K562 (cell line): ENCODE measurements at regions not wholly inside any gene's neighbourhood (a gene's known extent, or its start where the extent isn't known, plus 50 kb on each side); places are given as distances from the start of the nearest gene placed in this dataset.

Source experiments
- ATAC-seq: fragments of 200-7000 bp; cut with Tn5 transposase; 3 replicates; pipeline ENCODE4 v1.9.1; 2020; ENCODE audit warnings: moderate library complexity
- BruUV-seq: library from RNA; stranded (reverse); fragments of 400-500 nt; replicated peaks from 2 replicates; lab custom pipeline; 2021; lab: Mats Ljungman, UMichigan
- CTCF ChIA-PET: fragments of 300-600 bp; formaldehyde crosslinking; extraction: SDS; loops from one replicate; lab custom pipeline; 2021; ENCODE audit warnings: low intra/inter-chr PET ratio; lab: Yijun Ruan, JAX
- POLR2A ChIA-PET: fragments of 300-600, 350-650 bp; sonication (Branson Sonifier 250); formaldehyde crosslinking; extraction: SDS; loops from one replicate; lab custom pipeline; 2021; ENCODE audit warnings: antibody characterized with exemption, inconsistent platforms; lab: Yijun Ruan, JAX
- DNase-seq, 4 experiments: peaks; one replicate each; pipeline versions ENCODE4 v3.0.0 to v3.0.0-alpha.2; 2011 to 2018; ENCODE audit warnings: low spot score in 3 of 4, mixed read lengths in 3 of 4; ENCODE audit errors: extremely low read depth in 1 of 4
- FAIRE-seq: peaks from 2 replicates; lab custom pipeline; 2011; peaks lifted over from hg19 to GRCh38; lab: Jason Lieb, UNC
- H2AFZ ChIP-seq: 2 replicates; pipeline ENCODE4 v1.6.0; 2011; ENCODE audit warnings: low read depth, low read length, control low read depth, inconsistent platforms
- H3K27ac ChIP-seq: fragments of 200-600 bp; 3 replicates; pipeline ENCODE4 v1.8.0; 2011; ENCODE audit warnings: low read depth, mild to moderate bottlenecking, control low read depth, inconsistent platforms, low read length, moderate library complexity, mixed read lengths; ENCODE audit errors: extremely low read depth
- H3K27me3 ChIP-seq, 2 experiments: fragments of 300-600 bp in 1 of 2; 2 replicates in 1 of 2; 3 replicates in 1 of 2; pipeline versions ENCODE4 v1.6.0 to v1.8.0; 2011; ENCODE audit warnings: inconsistent platforms in 2 of 2, low read length in 2 of 2, mild to moderate bottlenecking in 1 of 2, mixed read lengths in 1 of 2, moderate library complexity in 1 of 2; ENCODE audit not compliant: control insufficient read depth in 2 of 2, insufficient read depth in 2 of 2
- H3K36me3 ChIP-seq: fragments of 300-600 bp; 3 replicates; pipeline ENCODE4 v1.8.0; 2011; ENCODE audit warnings: mild to moderate bottlenecking, low read length, inconsistent platforms; ENCODE audit not compliant: control insufficient read depth, insufficient read depth
- H3K4me1 ChIP-seq, 2 experiments: fragments of 200-600 bp in 1 of 2; replicated peaks in 1 of 2; 2 replicates in 1 of 2; 3 replicates in 1 of 2; pipeline versions ENCODE4 v1.5.1 to v1.8.0; 2011; ENCODE audit warnings: inconsistent platforms in 2 of 2, low read length in 2 of 2, mild to moderate bottlenecking in 1 of 2, mixed read lengths in 1 of 2, moderate library complexity in 1 of 2; ENCODE audit not compliant: control insufficient read depth in 2 of 2, insufficient read depth in 2 of 2
- H3K4me2 ChIP-seq: 2 replicates; pipeline ENCODE4 v1.6.1; 2011; ENCODE audit warnings: low read length, control low read depth, inconsistent platforms, mixed read lengths; ENCODE audit not compliant: insufficient read depth
- H3K4me3 ChIP-seq: fragments of 200-600 bp; sonication (generic), shearing (Covaris generic); 2 replicates; pipeline ENCODE4 v1.5.1; 2016; ENCODE audit warnings: control low read depth, inconsistent platforms
- H3K79me2 ChIP-seq: fragments of 200-600 bp; 3 replicates; pipeline ENCODE4 v1.8.0; 2011; ENCODE audit warnings: low read length, inconsistent platforms; ENCODE audit not compliant: control insufficient read depth, insufficient read depth
- H3K9ac ChIP-seq, 2 experiments: 2 replicates each; pipeline versions ENCODE4 v1.6.0 to v1.6.1; 2011; ENCODE audit warnings: low read depth in 2 of 2, low read length in 2 of 2, control low read depth in 1 of 2, inconsistent platforms in 1 of 2, mild to moderate bottlenecking in 1 of 2, mixed read lengths in 1 of 2; ENCODE audit not compliant: insufficient read depth in 1 of 2
- H3K9me1 ChIP-seq: one replicate; pipeline ENCODE4 v1.6.0; 2011; ENCODE audit warnings: inconsistent platforms, mild to moderate bottlenecking, low read length, moderate library complexity; ENCODE audit not compliant: control insufficient read depth, insufficient read depth
- H3K9me3 ChIP-seq: replicated peaks from 2 replicates; pipeline ENCODE4 v1.5.1; 2011; ENCODE audit warnings: low read depth, low read length, inconsistent platforms; ENCODE audit not compliant: control insufficient read depth, insufficient read depth
- H4K20me1 ChIP-seq: replicated peaks from 2 replicates; pipeline ENCODE4 v1.6.1; 2011; ENCODE audit warnings: low read length, inconsistent platforms, mixed read lengths; ENCODE audit not compliant: control insufficient read depth, insufficient read depth
- CHD2 ChIP-seq: IDR thresholded peaks from 2 replicates; pipeline ENCODE4 v1.6.1; 2011; ENCODE audit warnings: low read depth, low read length
- CLOCK ChIP-seq: fragments of 250-450 bp; sonication (Bioruptor Pico); IDR thresholded peaks from 2 replicates; pipeline ENCODE4 v1.4.0; 2020; ENCODE audit warnings: mild to moderate bottlenecking, moderate library complexity, borderline replicate concordance
- CREB3 ChIP-seq: fragments of 450-650 bp; conservative IDR thresholded peaks from 2 replicates; pipeline ENCODE4 v1.6.1; 2016; ENCODE audit warnings: missing genetic modification characterization, low read depth, mild to moderate bottlenecking, missing compliant biosample characterization, moderate library complexity
- ELF2 ChIP-seq: fragments of 250-450 bp; sonication (Bioruptor Pico); IDR thresholded peaks from 2 replicates; pipeline ENCODE4 v1.5.0; 2021; ENCODE audit warnings: mild to moderate bottlenecking
- EP400 ChIP-seq: fragments of 450-650 bp; IDR thresholded peaks from 2 replicates; pipeline ENCODE4 v1.6.1; 2017; ENCODE audit warnings: antibody characterized with exemption, mild to moderate bottlenecking, moderate library complexity
- MTF1 ChIP-seq: fragments of 250-450 bp; sonication (Bioruptor Pico); IDR thresholded peaks from 2 replicates; pipeline ENCODE4 v1.9.0; 2021; ENCODE audit warnings: moderate library complexity, mild to moderate bottlenecking, inconsistent platforms, borderline replicate concordance
- PCBP1 ChIP-seq: fragments of 200-400 bp; formaldehyde crosslinking; IDR thresholded peaks from 2 replicates; pipeline ENCODE4 v1.6.1; 2018; ENCODE audit warnings: mild to moderate bottlenecking, low read depth, low read length; ENCODE audit not compliant: poor library complexity, severe bottlenecking
- SRF ChIP-seq, 2 experiments: fragments of 250-450, 450-650 bp in 1 of 2; sonication (Bioruptor Pico) in 1 of 2; sonication (generic) in 1 of 2; formaldehyde crosslinking; IDR thresholded peaks; 2 replicates each; pipeline versions ENCODE4 v1.5.0 to v1.5.1; 2020 to 2022; ENCODE audit warnings: mild to moderate bottlenecking in 1 of 2, missing genetic modification reagents in 1 of 2
- SRSF9 ChIP-seq: fragments of 200-400 bp; formaldehyde crosslinking; IDR thresholded peaks from 2 replicates; pipeline ENCODE4 v1.6.1; 2017; ENCODE audit warnings: low read depth, low read length, borderline replicate concordance
- ZNF395 ChIP-seq: fragments of 200-800 bp; sonication (Bioruptor generic); IDR thresholded peaks from 2 replicates; pipeline ENCODE4 v1.6.1; 2017; ENCODE audit warnings: missing genetic modification characterization, missing compliant biosample characterization
- WGBS: fragments of 100-300 bp; shearing (Covaris generic); methylation state at CpG from one replicate; pipeline ENCODE4 v1.1.6; 2016; ENCODE audit warnings: low coverage, mixed read lengths; ENCODE audit not compliant: insufficient coverage; ENCODE audit errors: missing lambda C conversion rate; 5-methylcytosine and 5-hydroxymethylcytosine counted together
- in situ Hi-C: fragments of 300-500 bp; cut with MboI; formaldehyde crosslinking; loops from 4 replicates; pipeline ENCODE4 v1.15.0; 2018; ENCODE audit warnings: inconsistent platforms, mixed read lengths
- intact Hi-C: fragments of 100-400 bp; cut with micrococcal nuclease; formaldehyde crosslinking; loops from 2 replicates; pipeline ENCODE4 v1.14.2; 2022

- no peak overlapping the region for H3K4me2 ChIP-seq
- CTCF ChIA-PET, result no interaction called here
- no peaks in the 10 kb centered on the region for H4K20me1 ChIP-seq
- no peaks in the 10 kb centered on the region for H3K4me1 ChIP-seq
- H3K27ac ChIP-seq, result no peak overlapping the region
- no peak for TF ChIP-seq CHD2
- TF ChIP-seq SRSF9, result no peak
- TF ChIP-seq ELF2 (CRISPR knock-in tag), result no peak
- no peak for TF ChIP-seq SRF (CRISPR knock-in tag; IDR thresholded peaks at IDR 0.05)
- no peaks in the 10 kb centered on the region for H3K79me2 ChIP-seq
- H3K9me3 ChIP-seq, result no peaks in the 10 kb centered on the region
- WGBS, result 5% methylated on average over 1 of the region's 1 CpG
- ATAC-seq (no peak), FAIRE-seq (no peak), DNase-seq (no peak)
- H3K9ac ChIP-seq, result no peak overlapping the region
- H3K4me3 ChIP-seq, result no peak overlapping the region
- no peaks in the 10 kb centered on the region for H3K9me1 ChIP-seq
- in situ Hi-C loops (no loop called here), intact Hi-C loops (loop anchor here (5.0 kb wide), 1 partner anchor 134 kb away; no protein-coding TSS in a partner anchor)
- no TSS peak for BruUV-seq
- POLR2A ChIA-PET, result no interaction called here
- H2AFZ ChIP-seq, result no peak overlapping the region
- H3K27me3 ChIP-seq, result peaks cover 0 to 5% of the 10 kb centered on the region in 2 experiments; a peak in 1 of 5 replicates
- no peaks in the 10 kb centered on the region for H3K36me3 ChIP-seq
These were observed 84.5 kb upstream of the RBBP8 start for GRCh38 chr18:22848615-22849014.

- POLR2A ChIA-PET, result interaction anchor here (0.8 kb wide), 2 partner anchors 9 to 174 kb away, joined by 3 read pairs; no protein-coding TSS in a partner anchor
- H3K9me1 ChIP-seq, result no peaks in the 10 kb centered on the region
- DNase-seq (no peak), ATAC-seq (no peak), FAIRE-seq (no peak)
- H3K79me2 ChIP-seq, result no peaks in the 10 kb centered on the region
- intact Hi-C loops, result no loop called here
- H3K4me3 ChIP-seq, result no peak overlapping the region
- no peaks in the 10 kb centered on the region for H3K9me3 ChIP-seq
- H4K20me1 ChIP-seq, result no peaks in the 10 kb centered on the region
- H3K9ac ChIP-seq, result no peak overlapping the region
- no peak overlapping the region for H3K27ac ChIP-seq
- no peak for TF ChIP-seq CREB3 (tag)
- TF ChIP-seq EP400, result no peak
- no peak for TF ChIP-seq CLOCK (CRISPR knock-in tag)
- no peak for TF ChIP-seq PCBP1
- TF ChIP-seq MTF1 (CRISPR knock-in tag), result no peak
- no peak for TF ChIP-seq ZNF395
- H3K36me3 ChIP-seq, result no peaks in the 10 kb centered on the region
- CTCF ChIA-PET, result no interaction called here
- H3K4me2 ChIP-seq, result no peak overlapping the region
- BruUV-seq, result no TSS peak
- no peaks in the 10 kb centered on the region for H3K4me1 ChIP-seq
- in situ Hi-C loops, result no loop called here
- H2AFZ ChIP-seq, result no peak overlapping the region
- WGBS, result 0% methylated on average over 2 of the region's 2 CpGs
- no peaks in the 10 kb centered on the region for H3K27me3 ChIP-seq
These were observed 76.3 kb upstream of the RBBP8 start for GRCh38 chr18:22856870-22857269.
